ENCODE measurements at regions not wholly inside any gene's neighbourhood (a gene's known extent, or its start where the extent isn't known, plus 50 kb on each side); places are given as distances from the start of the nearest gene placed in this dataset.

DNA sequence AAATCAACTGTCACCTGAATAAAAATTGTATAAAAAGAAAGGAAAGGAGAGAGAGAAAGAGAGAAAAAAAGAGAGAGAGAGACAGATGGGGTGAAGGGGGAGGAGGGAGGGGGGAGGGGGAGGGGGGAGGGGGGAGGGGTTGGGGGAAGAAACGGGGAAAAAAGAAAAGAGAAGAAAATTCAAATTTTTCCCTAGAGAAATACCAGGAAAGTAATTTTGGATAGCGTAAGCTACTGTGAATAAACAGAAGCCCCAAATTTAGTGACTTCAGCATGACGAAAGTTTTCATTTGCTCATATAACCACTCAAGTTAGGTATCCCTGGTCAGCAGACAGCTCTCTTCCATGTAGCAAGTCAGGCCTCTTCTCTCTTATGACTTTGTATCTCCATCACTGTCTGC is 289.4 kb upstream of the MYOCD start:
- ChIA-PET POLR2A (no interaction called here), CTCF (no interaction called here)
- TF ChIP-seq, protein P1, sequence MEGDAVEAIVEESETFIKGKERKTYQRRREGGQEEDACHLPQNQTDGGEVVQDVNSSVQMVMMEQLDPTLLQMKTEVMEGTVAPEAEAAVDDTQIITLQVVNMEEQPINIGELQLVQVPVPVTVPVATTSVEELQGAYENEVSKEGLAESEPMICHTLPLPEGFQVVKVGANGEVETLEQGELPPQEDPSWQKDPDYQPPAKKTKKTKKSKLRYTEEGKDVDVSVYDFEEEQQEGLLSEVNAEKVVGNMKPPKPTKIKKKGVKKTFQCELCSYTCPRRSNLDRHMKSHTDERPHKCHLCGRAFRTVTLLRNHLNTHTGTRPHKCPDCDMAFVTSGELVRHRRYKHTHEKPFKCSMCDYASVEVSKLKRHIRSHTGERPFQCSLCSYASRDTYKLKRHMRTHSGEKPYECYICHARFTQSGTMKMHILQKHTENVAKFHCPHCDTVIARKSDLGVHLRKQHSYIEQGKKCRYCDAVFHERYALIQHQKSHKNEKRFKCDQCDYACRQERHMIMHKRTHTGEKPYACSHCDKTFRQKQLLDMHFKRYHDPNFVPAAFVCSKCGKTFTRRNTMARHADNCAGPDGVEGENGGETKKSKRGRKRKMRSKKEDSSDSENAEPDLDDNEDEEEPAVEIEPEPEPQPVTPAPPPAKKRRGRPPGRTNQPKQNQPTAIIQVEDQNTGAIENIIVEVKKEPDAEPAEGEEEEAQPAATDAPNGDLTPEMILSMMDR (IDR thresholded peaks at IDR 0.05; ENCODE audit: insufficient read depth, low read depth, low read length): no peak
- Histone ChIP-seq H3K4me3 (ENCODE audit: low read depth, low read length) (no peak overlapping the region), H3K27me3 (ENCODE audit: control insufficient read depth, insufficient read depth, low read length) (no peaks in the 10 kb centered on the region), H3K36me3 (ENCODE audit: control insufficient read depth, insufficient read depth, low read length) (no peaks in the 10 kb centered on the region)
- DNase-seq (ENCODE audit: low read depth): no peak

DNA sequence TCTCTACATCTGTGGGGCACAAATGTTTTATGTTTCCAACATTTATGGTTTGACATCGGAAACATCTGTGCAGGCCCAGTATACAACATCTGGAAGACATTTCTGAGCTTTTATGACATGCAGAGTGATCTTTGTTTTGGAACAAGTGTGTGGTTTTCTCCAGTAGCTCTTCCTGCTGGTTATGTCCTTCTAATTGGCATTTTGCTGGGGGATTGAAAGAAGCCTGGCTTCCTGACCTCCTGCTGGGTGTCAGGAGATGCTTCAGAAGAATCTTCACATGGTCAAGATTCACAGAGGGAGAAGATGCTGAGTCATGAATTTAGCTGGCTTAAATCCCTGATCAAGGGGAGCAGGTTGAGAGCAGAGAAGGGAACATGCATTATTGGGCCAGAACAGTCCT is 279.5 kb upstream of the MYOCD start:
- POLR2A ChIA-PET: no interaction called here
- no peaks in the 10 kb centered on the region for H3K27me3 ChIP-seq (ENCODE audit: control insufficient read depth, insufficient read depth, low read length)
- H3K4me3 ChIP-seq (ENCODE audit: low read depth, low read length): no peak overlapping the region
- CTCF ChIA-PET: interaction anchor here (1.4 to 1.7 kb wide), 2 partner anchors 20 to 129 kb away, joined by 3 to 6 read pairs; no protein-coding TSS in a partner anchor
- TF ChIP-seq, protein P1 (IDR thresholded peaks at IDR 0.05; ENCODE audit: insufficient read depth, low read depth, low read length): no peak
- DNase-seq (ENCODE audit: low read depth): peak; percentile 37
- H3K36me3 ChIP-seq (ENCODE audit: control insufficient read depth, insufficient read depth, low read length): no peaks in the 10 kb centered on the region

DNA sequence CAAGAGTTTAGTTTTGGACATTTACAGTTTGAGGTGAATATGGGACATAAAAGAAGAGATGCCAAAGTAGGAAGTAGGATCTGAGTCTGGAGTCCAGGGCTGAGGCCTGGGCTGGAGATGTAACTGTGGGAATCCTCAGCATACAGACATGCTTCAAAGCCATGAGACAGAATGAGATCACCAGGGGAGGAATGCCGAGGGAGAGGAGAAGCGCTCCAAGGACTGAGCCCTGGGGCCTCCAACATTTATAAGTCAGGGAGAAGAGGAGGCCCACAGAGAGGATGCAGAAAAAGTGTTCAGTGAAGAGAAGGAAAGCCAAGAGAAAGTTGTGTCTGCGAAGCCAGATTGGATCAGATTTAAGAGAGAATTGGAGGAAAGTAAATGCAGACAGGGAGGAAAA is 277.5 kb upstream of the MYOCD start:
- Histone ChIP-seq H3K27me3 (ENCODE audit: control insufficient read depth, insufficient read depth, low read length) (no peaks in the 10 kb centered on the region), H3K36me3 (ENCODE audit: control insufficient read depth, insufficient read depth, low read length) (no peaks in the 10 kb centered on the region), H3K4me3 (ENCODE audit: low read depth, low read length) (no peak overlapping the region)
- peak; percentile 52 for DNase-seq (ENCODE audit: low read depth)
- TF ChIP-seq, protein P1 (IDR thresholded peaks at IDR 0.05; ENCODE audit: insufficient read depth, low read depth, low read length): no peak
- POLR2A ChIA-PET: no interaction called here
- CTCF ChIA-PET: interaction anchor here (0.7 kb wide), 1 partner anchor 8 kb away, joined by 3 read pairs; no protein-coding TSS in a partner anchor

GRCh38 chr17:12389421-12389820 is 276.3 kb upstream of the MYOCD start:
- ChIA-PET POLR2A (no interaction called here), CTCF (no interaction called here)
- no peak overlapping the region for H3K4me3 ChIP-seq (ENCODE audit: low read depth, low read length)
- no peak for DNase-seq (ENCODE audit: low read depth)
- H3K36me3 ChIP-seq (ENCODE audit: control insufficient read depth, insufficient read depth, low read length): no peaks in the 10 kb centered on the region
- TF ChIP-seq, protein P1 (IDR thresholded peaks at IDR 0.05; ENCODE audit: insufficient read depth, low read depth, low read length): no peak
- H3K27me3 ChIP-seq (ENCODE audit: control insufficient read depth, insufficient read depth, low read length): no peaks in the 10 kb centered on the region

- TF ChIP-seq, protein P1 (IDR thresholded peaks at IDR 0.05; ENCODE audit: insufficient read depth, low read depth, low read length): no peak
- CTCF ChIA-PET: no interaction called here
Measured at GRCh38 chr17:12390631-12391030, 275.1 kb upstream of the MYOCD start.

More at GRCh38 chr17:12390631-12391030, 275.1 kb upstream of the MYOCD start:
- DNase-seq (ENCODE audit: low read depth): no peak
- Histone ChIP-seq H3K27me3 (ENCODE audit: control insufficient read depth, insufficient read depth, low read length) (no peaks in the 10 kb centered on the region), H3K4me3 (ENCODE audit: low read depth, low read length) (no peak overlapping the region), H3K36me3 (ENCODE audit: control insufficient read depth, insufficient read depth, low read length) (no peaks in the 10 kb centered on the region)
- POLR2A ChIA-PET: no interaction called here

All from BJ (cell line).